ENCODE measurements at regions not wholly inside any gene's neighbourhood (a gene's known extent, or its start where the extent isn't known, plus 50 kb on each side); places are given as distances from the start of the nearest gene placed in this dataset.

DNA sequence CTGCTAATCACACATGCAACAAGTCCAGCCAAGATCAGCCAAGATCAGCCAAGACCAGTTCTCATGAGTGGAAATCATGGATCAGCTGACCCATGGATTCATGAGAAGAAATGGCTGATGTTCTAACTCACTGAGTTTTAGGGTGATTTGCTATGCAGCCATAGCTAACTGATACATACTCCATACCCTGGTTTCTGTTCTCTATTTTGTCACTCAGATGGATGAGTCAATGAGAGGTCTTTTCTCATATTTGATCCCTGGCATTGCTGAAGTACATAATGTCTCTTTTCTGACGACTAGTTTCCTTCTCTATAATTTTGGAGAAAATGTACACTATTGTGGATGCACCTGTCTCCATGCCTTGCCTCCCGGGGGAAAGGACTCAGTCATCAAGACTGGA is 118.4 kb upstream of the LY86 start (continued):
- TF ChIP-seq, protein P1, sequence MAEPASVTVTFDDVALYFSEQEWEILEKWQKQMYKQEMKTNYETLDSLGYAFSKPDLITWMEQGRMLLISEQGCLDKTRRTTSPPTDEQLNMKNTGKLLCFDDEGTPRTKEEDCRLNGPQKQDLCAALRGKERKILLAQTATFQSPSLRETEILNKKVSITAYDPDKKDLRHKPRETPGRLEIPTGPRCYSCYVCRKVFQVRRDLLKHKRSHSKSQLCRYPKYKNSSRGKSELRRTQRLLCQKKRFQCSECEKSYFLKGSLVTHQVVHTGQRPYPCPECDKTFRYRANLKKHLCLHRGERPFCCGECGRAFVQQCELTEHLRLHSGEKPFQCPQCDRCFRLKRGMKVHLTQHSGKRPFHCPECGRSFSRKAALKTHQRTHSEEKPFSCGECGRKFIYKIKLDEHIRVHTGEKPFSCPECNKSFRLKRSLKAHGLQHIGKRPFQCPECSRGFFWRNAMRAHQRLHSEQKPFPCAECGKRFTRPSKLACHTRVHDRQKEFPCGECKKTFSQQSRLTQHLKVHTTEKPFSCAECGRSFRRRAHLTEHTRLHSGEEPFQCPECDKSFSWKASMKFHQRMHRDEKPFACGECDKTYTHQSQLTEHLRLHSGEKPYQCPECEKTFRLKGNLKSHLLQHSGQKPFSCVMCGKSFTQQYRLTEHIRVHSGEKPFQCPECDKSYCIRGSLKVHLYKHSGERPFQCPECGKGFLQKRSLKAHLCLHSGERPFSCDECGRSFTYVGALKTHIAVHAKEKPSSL (CRISPR knock-in tag; conservative IDR thresholded peaks at IDR 0.05) = no peak
- TF ChIP-seq, protein P2, sequence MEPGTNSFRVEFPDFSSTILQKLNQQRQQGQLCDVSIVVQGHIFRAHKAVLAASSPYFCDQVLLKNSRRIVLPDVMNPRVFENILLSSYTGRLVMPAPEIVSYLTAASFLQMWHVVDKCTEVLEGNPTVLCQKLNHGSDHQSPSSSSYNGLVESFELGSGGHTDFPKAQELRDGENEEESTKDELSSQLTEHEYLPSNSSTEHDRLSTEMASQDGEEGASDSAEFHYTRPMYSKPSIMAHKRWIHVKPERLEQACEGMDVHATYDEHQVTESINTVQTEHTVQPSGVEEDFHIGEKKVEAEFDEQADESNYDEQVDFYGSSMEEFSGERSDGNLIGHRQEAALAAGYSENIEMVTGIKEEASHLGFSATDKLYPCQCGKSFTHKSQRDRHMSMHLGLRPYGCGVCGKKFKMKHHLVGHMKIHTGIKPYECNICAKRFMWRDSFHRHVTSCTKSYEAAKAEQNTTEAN (CRISPR knock-in tag; IDR thresholded peaks at IDR 0.05) = no peak
- no peak for TF ChIP-seq ZBTB21 (CRISPR knock-in tag; IDR thresholded peaks at IDR 0.05; ENCODE audit: borderline replicate concordance)
- no peak for TF ChIP-seq JAZF1 (CRISPR knock-in tag; IDR thresholded peaks at IDR 0.05)

DNA sequence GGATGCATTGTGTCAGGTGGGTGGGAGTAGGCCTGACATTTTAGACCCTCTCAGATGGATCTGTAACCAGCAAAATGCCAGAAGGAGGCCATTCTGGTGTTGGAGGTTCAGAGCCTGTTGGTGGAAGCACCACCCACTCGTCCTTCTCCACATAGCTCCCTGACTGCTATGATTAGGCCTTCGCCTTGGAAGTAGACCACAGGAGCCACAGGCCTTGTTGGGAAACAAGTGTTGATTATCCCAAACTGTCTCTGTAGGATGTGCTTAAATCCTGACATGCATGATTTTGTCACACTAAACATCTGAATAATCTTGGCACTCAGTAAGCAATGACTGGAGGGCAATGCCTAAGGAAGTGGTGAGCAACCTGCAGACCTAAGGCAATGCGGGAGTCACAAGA is 117.2 kb upstream of the LY86 start:
- H3K27ac Mint-ChIP-seq = no peak overlapping the region
- no peaks in the 10 kb centered on the region for H3K36me3 Mint-ChIP-seq
- peaks cover 11% of the 10 kb centered on the region for H3K9me3 Mint-ChIP-seq
- H3K4me1 Mint-ChIP-seq = no peaks in the 10 kb centered on the region
- ChIA-PET CTCF (no interaction called here), POLR2A (no interaction called here)
- H3K4me3 Mint-ChIP-seq = no peak overlapping the region
- no peak for DNase-seq (ENCODE audit: low spot score)
- TF ChIP-seq CBFB (CRISPR knock-in tag; IDR thresholded peaks at IDR 0.05; ENCODE audit: low read depth) (no peak), ATF1 (CRISPR knock-in tag; IDR thresholded peaks at IDR 0.05) (no peak), TEAD4 (CRISPR knock-in tag; IDR thresholded peaks at IDR 0.05) (no peak)
- TF ChIP-seq, protein P3, sequence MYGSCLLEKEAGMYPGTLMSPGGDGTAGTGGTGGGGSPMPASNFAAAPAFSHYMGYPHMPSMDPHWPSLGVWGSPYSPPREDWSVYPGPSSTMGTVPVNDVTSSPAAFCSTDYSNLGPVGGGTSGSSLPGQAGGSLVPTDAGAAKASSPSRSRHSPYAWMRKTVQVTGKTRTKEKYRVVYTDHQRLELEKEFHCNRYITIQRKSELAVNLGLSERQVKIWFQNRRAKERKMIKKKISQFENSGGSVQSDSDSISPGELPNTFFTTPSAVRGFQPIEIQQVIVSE (CRISPR knock-in tag; IDR thresholded peaks at IDR 0.05; ENCODE audit: borderline replicate concordance) = no peak
- ATAC-seq = no peak
- H3K27me3 Mint-ChIP-seq (ENCODE audit: low read depth) = no peaks in the 10 kb centered on the region

DNA sequence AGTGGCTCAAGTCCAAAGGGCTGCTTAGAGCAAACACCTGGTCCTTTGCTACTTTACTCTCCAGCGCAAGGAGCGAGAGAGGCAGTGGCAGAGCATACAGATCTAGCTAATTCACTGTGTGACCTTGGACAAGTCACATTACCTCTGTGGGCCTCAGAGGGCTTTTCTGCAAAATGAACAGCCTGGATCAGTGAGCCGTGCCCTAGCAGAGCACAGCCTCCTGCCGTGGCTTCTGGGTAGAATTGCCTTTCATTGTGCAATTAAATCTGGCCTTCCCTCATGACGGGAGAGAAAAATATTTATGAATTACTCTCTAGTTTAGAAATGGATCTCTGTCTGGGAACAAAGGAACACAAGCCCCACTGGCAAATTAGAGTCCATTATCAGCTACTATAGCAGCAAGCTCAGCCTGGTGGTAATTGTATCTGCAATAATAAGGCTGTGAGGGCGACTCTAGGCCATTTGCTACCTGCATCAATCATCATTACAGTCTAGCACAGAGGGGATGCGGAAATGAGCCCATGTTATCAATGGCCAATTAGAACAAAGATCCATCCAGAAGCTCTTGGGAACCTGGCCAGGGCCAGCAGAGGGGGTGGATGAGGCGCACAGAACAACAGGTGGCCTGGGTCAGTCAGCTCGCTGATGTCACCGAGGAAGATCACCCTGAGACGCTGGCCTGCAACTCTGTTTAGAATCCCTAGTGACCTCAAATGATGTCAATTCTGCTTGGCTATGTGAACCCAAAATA is 114.2 kb upstream of the LY86 start:
- Mint-ChIP-seq H3K4me1 (peaks cover 16% of the 10 kb centered on the region), H3K36me3 (no peaks in the 10 kb centered on the region), H3K27ac (no peak overlapping the region), H3K4me3 (no peak overlapping the region), H3K27me3 (ENCODE audit: low read depth) (no peaks in the 10 kb centered on the region), H3K9me3 (peaks cover 11% of the 10 kb centered on the region)
- peak; percentile 56 for ATAC-seq
- ChIA-PET CTCF (interaction anchor here (1.2 kb wide), 1 partner anchor 21 kb away, joined by 5 read pairs; no protein-coding TSS in a partner anchor), POLR2A (no interaction called here)
- TF ChIP-seq PRRX2 (CRISPR knock-in tag; IDR thresholded peaks at IDR 0.05) (no peak), ZNF671 (CRISPR knock-in tag; IDR thresholded peaks at IDR 0.05) (no peak), ETV6 (CRISPR knock-in tag; IDR thresholded peaks at IDR 0.05) (no peak), SP1 (CRISPR knock-in tag; conservative IDR thresholded peaks at IDR 0.05) (no peak), SMAD4 (CRISPR knock-in tag; IDR thresholded peaks at IDR 0.05) (no peak), SMAD3 (CRISPR knock-in tag; IDR thresholded peaks at IDR 0.05; ENCODE audit: borderline replicate concordance) (no peak), RELA (CRISPR knock-in tag; IDR thresholded peaks at IDR 0.05; ENCODE audit: borderline replicate concordance) (no peak), EMX1 (CRISPR knock-in tag; IDR thresholded peaks at IDR 0.05) (no peak), ZNF416 (CRISPR knock-in tag; IDR thresholded peaks at IDR 0.05) (no peak), GRHL2 (CRISPR knock-in tag; IDR thresholded peaks at IDR 0.05; ENCODE audit: insufficient replicate concordance, severe bottlenecking) (no peak)
- TF ChIP-seq, protein P4, sequence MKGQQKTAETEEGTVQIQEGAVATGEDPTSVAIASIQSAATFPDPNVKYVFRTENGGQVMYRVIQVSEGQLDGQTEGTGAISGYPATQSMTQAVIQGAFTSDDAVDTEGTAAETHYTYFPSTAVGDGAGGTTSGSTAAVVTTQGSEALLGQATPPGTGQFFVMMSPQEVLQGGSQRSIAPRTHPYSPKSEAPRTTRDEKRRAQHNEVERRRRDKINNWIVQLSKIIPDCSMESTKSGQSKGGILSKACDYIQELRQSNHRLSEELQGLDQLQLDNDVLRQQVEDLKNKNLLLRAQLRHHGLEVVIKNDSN (CRISPR knock-in tag; IDR thresholded peaks at IDR 0.05) = no peak
- TF ChIP-seq, protein P5, sequence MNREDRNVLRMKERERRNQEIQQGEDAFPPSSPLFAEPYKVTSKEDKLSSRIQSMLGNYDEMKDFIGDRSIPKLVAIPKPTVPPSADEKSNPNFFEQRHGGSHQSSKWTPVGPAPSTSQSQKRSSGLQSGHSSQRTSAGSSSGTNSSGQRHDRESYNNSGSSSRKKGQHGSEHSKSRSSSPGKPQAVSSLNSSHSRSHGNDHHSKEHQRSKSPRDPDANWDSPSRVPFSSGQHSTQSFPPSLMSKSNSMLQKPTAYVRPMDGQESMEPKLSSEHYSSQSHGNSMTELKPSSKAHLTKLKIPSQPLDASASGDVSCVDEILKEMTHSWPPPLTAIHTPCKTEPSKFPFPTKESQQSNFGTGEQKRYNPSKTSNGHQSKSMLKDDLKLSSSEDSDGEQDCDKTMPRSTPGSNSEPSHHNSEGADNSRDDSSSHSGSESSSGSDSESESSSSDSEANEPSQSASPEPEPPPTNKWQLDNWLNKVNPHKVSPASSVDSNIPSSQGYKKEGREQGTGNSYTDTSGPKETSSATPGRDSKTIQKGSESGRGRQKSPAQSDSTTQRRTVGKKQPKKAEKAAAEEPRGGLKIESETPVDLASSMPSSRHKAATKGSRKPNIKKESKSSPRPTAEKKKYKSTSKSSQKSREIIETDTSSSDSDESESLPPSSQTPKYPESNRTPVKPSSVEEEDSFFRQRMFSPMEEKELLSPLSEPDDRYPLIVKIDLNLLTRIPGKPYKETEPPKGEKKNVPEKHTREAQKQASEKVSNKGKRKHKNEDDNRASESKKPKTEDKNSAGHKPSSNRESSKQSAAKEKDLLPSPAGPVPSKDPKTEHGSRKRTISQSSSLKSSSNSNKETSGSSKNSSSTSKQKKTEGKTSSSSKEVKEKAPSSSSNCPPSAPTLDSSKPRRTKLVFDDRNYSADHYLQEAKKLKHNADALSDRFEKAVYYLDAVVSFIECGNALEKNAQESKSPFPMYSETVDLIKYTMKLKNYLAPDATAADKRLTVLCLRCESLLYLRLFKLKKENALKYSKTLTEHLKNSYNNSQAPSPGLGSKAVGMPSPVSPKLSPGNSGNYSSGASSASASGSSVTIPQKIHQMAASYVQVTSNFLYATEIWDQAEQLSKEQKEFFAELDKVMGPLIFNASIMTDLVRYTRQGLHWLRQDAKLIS (CRISPR knock-in tag; IDR thresholded peaks at IDR 0.05; ENCODE audit: borderline replicate concordance) = no peak
- TF ChIP-seq, protein P6, sequence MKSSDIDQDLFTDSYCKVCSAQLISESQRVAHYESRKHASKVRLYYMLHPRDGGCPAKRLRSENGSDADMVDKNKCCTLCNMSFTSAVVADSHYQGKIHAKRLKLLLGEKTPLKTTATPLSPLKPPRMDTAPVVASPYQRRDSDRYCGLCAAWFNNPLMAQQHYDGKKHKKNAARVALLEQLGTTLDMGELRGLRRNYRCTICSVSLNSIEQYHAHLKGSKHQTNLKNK (CRISPR knock-in tag; IDR thresholded peaks at IDR 0.05) = no peak
- no peak for DNase-seq (ENCODE audit: low spot score)
